GM19372 (cell line): ENCODE measurements at regions not wholly inside any gene's neighbourhood (a gene's known extent, or its start where the extent isn't known, plus 50 kb on each side); places are given as distances from the start of the nearest gene placed in this dataset.
"Not testable (repeated sequence)": the region's sequence is repeated elsewhere in the genome, so short reads cannot be mapped to it uniquely, and the experiment has no call there.

Source experiments
- ATAC-seq: cut with Tn5 transposase; IDR thresholded peaks from one replicate; pipeline ENCODE4 v1.9.1; 2021; ENCODE audit warnings: mild to moderate bottlenecking, low read depth, moderate library complexity; ENCODE audit not compliant: unreplicated experiment

GRCh38 chr20:22160101-22160652 is 424.2 kb downstream of the FOXA2 start:
- ATAC-seq: no peak

GRCh38 chr20:22159276-22159675 is 425.1 kb downstream of the FOXA2 start:
- ATAC-seq: no peak

GRCh38 chr20:22127587-22127986 is 422.1 kb downstream of the PAX1 start:
- ATAC-seq: no peak

GRCh38 chr20:22106308-22106938 is 401.0 kb downstream of the PAX1 start:
- ATAC-seq: no peak

GRCh38 chr20:22101606-22102005 is 396.1 kb downstream of the PAX1 start:
- no peak for ATAC-seq

- ATAC-seq: no peak
Observed at GRCh38 chr20:22100686-22101085, 395.2 kb downstream of the PAX1 start.

GRCh38 chr20:22099348-22099747 is 393.9 kb downstream of the PAX1 start:
- ATAC-seq: no peak

- ATAC-seq: no peak
Observed at GRCh38 chr20:22098511-22098910, 393.0 kb downstream of the PAX1 start.

- ATAC-seq: no peak
Observed at GRCh38 chr20:22093122-22093521, 387.7 kb downstream of the PAX1 start.

- ATAC-seq: no peak
Observed at GRCh38 chr20:22088882-22089281, 383.4 kb downstream of the PAX1 start.

GRCh38 chr20:22080985-22081384 is 375.5 kb downstream of the PAX1 start:
- no peak for ATAC-seq

GRCh38 chr20:22074635-22075034 is 369.2 kb downstream of the PAX1 start:
- ATAC-seq: no peak

- no peak for ATAC-seq
Observed at GRCh38 chr20:22071841-22072240, 366.4 kb downstream of the PAX1 start.

GRCh38 chr20:22070610-22071058 is 365.2 kb downstream of the PAX1 start:
- no peak for ATAC-seq

- no peak for ATAC-seq
Observed at GRCh38 chr20:22063753-22064152, 358.3 kb downstream of the PAX1 start.

- ATAC-seq: no peak
Observed at GRCh38 chr20:22062874-22063273, 357.4 kb downstream of the PAX1 start.

GRCh38 chr20:22060610-22061009 is 355.1 kb downstream of the PAX1 start:
- no peak for ATAC-seq

- no peak for ATAC-seq
Observed at GRCh38 chr20:22058746-22059145, 353.3 kb downstream of the PAX1 start.

GRCh38 chr20:22055981-22056380 is 350.5 kb downstream of the PAX1 start:
- ATAC-seq: no peak

- ATAC-seq: no peak
Observed at GRCh38 chr20:22052025-22052650, 346.7 kb downstream of the PAX1 start.

- not testable (repeated sequence) for ATAC-seq
Observed at GRCh38 chr20:22045956-22046507, 340.6 kb downstream of the PAX1 start.

- no peak for ATAC-seq
Observed at GRCh38 chr20:22027423-22027822, 322.0 kb downstream of the PAX1 start.
